ENCODE measurements at regions not wholly inside any gene's neighbourhood (a gene's known extent, or its start where the extent isn't known, plus 50 kb on each side); places are given as distances from the start of the nearest gene placed in this dataset.

- TF ChIP-seq, protein P1, sequence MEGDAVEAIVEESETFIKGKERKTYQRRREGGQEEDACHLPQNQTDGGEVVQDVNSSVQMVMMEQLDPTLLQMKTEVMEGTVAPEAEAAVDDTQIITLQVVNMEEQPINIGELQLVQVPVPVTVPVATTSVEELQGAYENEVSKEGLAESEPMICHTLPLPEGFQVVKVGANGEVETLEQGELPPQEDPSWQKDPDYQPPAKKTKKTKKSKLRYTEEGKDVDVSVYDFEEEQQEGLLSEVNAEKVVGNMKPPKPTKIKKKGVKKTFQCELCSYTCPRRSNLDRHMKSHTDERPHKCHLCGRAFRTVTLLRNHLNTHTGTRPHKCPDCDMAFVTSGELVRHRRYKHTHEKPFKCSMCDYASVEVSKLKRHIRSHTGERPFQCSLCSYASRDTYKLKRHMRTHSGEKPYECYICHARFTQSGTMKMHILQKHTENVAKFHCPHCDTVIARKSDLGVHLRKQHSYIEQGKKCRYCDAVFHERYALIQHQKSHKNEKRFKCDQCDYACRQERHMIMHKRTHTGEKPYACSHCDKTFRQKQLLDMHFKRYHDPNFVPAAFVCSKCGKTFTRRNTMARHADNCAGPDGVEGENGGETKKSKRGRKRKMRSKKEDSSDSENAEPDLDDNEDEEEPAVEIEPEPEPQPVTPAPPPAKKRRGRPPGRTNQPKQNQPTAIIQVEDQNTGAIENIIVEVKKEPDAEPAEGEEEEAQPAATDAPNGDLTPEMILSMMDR (IDR thresholded peaks at IDR 0.05; ENCODE audit: insufficient read depth, low read length): no peak
- TF ChIP-seq REST (IDR thresholded peaks at IDR 0.05; ENCODE audit: insufficient replicate concordance, low read depth): no peak
- TF ChIP-seq POLR2AphosphoS5 (IDR thresholded peaks at IDR 0.05; ENCODE audit: low read depth): no peak
- no peak for TF ChIP-seq GABPA (IDR thresholded peaks at IDR 0.05; ENCODE audit: low read depth)
- no peak for TF ChIP-seq SPI1 (IDR thresholded peaks at IDR 0.05; ENCODE audit: borderline replicate concordance, low read depth)
These were observed 153.9 kb upstream of the NFIB start for GRCh38 chr9:14467675-14468374.

Measured in HL-60 (cell line).